H1 (cell line): ENCODE measurements at regions not wholly inside any gene's neighbourhood (a gene's known extent, or its start where the extent isn't known, plus 50 kb on each side); places are given as distances from the start of the nearest gene placed in this dataset.
"Not testable (repeated sequence)": the region's sequence is repeated elsewhere in the genome, so short reads cannot be mapped to it uniquely, and the experiment has no call there.

Experiments used
- CTCF ChIA-PET: fragments of 300-600 bp; sonication (Branson Sonifier 250); formaldehyde crosslinking; loops from one replicate; lab custom pipeline; 2021; ENCODE audit not compliant: partially characterized antibody; lab: Charles Lee
- POLR2A ChIA-PET: fragments of 300-600 bp; sonication (Branson Sonifier 250); formaldehyde crosslinking; loops from one replicate; lab custom pipeline; 2021; ENCODE audit warnings: inconsistent platforms; ENCODE audit not compliant: partially characterized antibody; lab: Charles Lee
- DNase-seq, 2 experiments: peaks; one replicate each; pipeline versions ENCODE4 v3.0.0 to v3.0.0-alpha.2; 2010 to 2022; ENCODE audit warnings: low spot score in 2 of 2, low read depth in 1 of 2, mixed read lengths in 1 of 2
- FAIRE-seq: peaks from 2 replicates; lab custom pipeline; 2011; peaks lifted over from hg19 to GRCh38; lab: Jason Lieb, UNC
- H2AFZ ChIP-seq: 2 replicates; pipeline ENCODE4 v1.8.1; 2012; ENCODE audit warnings: low read length, inconsistent platforms
- H2AK5ac ChIP-seq: 2 replicates; pipeline ENCODE4 v1.6.1; 2013; ENCODE audit warnings: low read depth, low read length
- H2BK120ac ChIP-seq: replicated peaks from 2 replicates; pipeline ENCODE3; 2013; ENCODE audit warnings: low read depth, low read length, inconsistent platforms
- H2BK12ac ChIP-seq: 2 replicates; pipeline ENCODE4 v1.6.1; 2013; ENCODE audit warnings: low read depth, low read length
- H2BK15ac ChIP-seq: 2 replicates; pipeline ENCODE4 v1.6.1; 2013; ENCODE audit warnings: low read length
- H2BK20ac ChIP-seq: 2 replicates; pipeline ENCODE4 v1.6.1; 2013; ENCODE audit warnings: low read length
- H2BK5ac ChIP-seq: 2 replicates; pipeline ENCODE4 v1.6.1; 2013; ENCODE audit warnings: low read depth, low read length
- H3K14ac ChIP-seq: 2 replicates; pipeline ENCODE4 v1.6.1; 2013; ENCODE audit warnings: inconsistent platforms; ENCODE audit not compliant: insufficient read length
- H3K18ac ChIP-seq: 2 replicates; pipeline ENCODE4 v1.6.1; 2013; ENCODE audit warnings: low read length; ENCODE audit errors: extremely low read depth
- H3K23ac ChIP-seq: 2 replicates; pipeline ENCODE4 v1.6.1; 2013; ENCODE audit warnings: inconsistent platforms; ENCODE audit not compliant: insufficient read length
- H3K23me2 ChIP-seq: 2 replicates; pipeline ENCODE4 v1.6.1; 2013; ENCODE audit warnings: low read depth, low read length
- H3K27ac ChIP-seq: 2 replicates; pipeline ENCODE4 v1.6.1; 2011; ENCODE audit warnings: low read depth, low read length, inconsistent platforms
- H3K27me3 ChIP-seq, 4 experiments: replicated peaks in 1 of 4; 1 replicate in 1 of 4; 2 replicates in 3 of 4; pipeline versions ENCODE4 v1.6.1 to v1.8.1; 2011 to 2013; ENCODE audit warnings: low read length in 3 of 4, mild to moderate bottlenecking in 3 of 4, inconsistent platforms in 2 of 4, mixed read lengths in 2 of 4, moderate library complexity in 1 of 4; ENCODE audit not compliant: control insufficient read depth in 3 of 4, insufficient read depth in 3 of 4; ENCODE audit errors: extremely low read depth in 1 of 4
- H3K36me3 ChIP-seq, 4 experiments: 2 replicates each; pipeline versions ENCODE4 v1.6.1 to v1.8.1; 2011 to 2013; ENCODE audit warnings: mild to moderate bottlenecking in 4 of 4, low read length in 3 of 4, moderate library complexity in 2 of 4, control low read depth in 1 of 4, inconsistent platforms in 1 of 4; ENCODE audit not compliant: insufficient read depth in 4 of 4, control insufficient read depth in 2 of 4
- H3K4ac ChIP-seq: replicated peaks from 2 replicates; pipeline ENCODE3; 2013; ENCODE audit warnings: low read length, low read depth, mixed read lengths, inconsistent platforms; ENCODE audit not compliant: insufficient read length
- H3K4me1 ChIP-seq, 4 experiments: replicated peaks in 1 of 4; 1 replicate in 1 of 4; 2 replicates in 3 of 4; pipeline versions ENCODE4 v1.6.1 to v1.8.1; 2011 to 2013; ENCODE audit warnings: low read length in 3 of 4, inconsistent platforms in 2 of 4, mixed read lengths in 1 of 4; ENCODE audit not compliant: insufficient read depth in 4 of 4, control insufficient read depth in 3 of 4
- H3K4me2 ChIP-seq, 2 experiments: 2 replicates each; pipeline versions ENCODE4 v1.6.1 to v1.8.1; 2011 to 2013; ENCODE audit warnings: low read depth in 2 of 2, low read length in 2 of 2, control low read depth in 1 of 2, inconsistent platforms in 1 of 2, mild to moderate bottlenecking in 1 of 2; ENCODE audit not compliant: insufficient read depth in 1 of 2
- H3K4me3 ChIP-seq, 4 experiments: fragments of 200-600, 300-600 bp in 1 of 4; sonication (generic), shearing (Covaris generic), sonication (Bioruptor Twin) in 1 of 4; 2 replicates each; pipeline versions ENCODE4 v1.5.1 to v1.8.1; 2011 to 2016; ENCODE audit warnings: low read length in 4 of 4, low read depth in 3 of 4, control low read depth in 2 of 4, inconsistent platforms in 2 of 4, mild to moderate bottlenecking in 2 of 4, mixed read lengths in 1 of 4, moderate library complexity in 1 of 4; ENCODE audit not compliant: insufficient read depth in 2 of 4; ENCODE audit errors: extremely low read depth in 1 of 4
- H3K56ac ChIP-seq: replicated peaks from 2 replicates; pipeline ENCODE3; 2013; ENCODE audit warnings: low read depth, mild to moderate bottlenecking, mixed read lengths, low read length, inconsistent platforms; ENCODE audit not compliant: insufficient read length
- H3K79me1 ChIP-seq: 2 replicates; pipeline ENCODE4 v1.6.1; 2013; ENCODE audit warnings: low read depth, low read length, control low read depth
- H3K79me2 ChIP-seq, 2 experiments: 2 replicates each; pipeline versions ENCODE4 v1.6.1 to v1.8.1; 2012 to 2013; ENCODE audit warnings: low read length in 2 of 2, mild to moderate bottlenecking in 2 of 2, inconsistent platforms in 1 of 2; ENCODE audit not compliant: insufficient read depth in 2 of 2, control insufficient read depth in 1 of 2
- H3K9ac ChIP-seq, 4 experiments: replicated peaks in 1 of 4; 1 replicate in 1 of 4; 2 replicates in 3 of 4; pipeline versions ENCODE4 v1.6.1 to v1.8.1; 2011 to 2013; ENCODE audit warnings: low read depth in 3 of 4, low read length in 3 of 4, control low read depth in 2 of 4, mild to moderate bottlenecking in 2 of 4, moderate library complexity in 2 of 4, inconsistent platforms in 1 of 4; ENCODE audit errors: extremely low read depth in 1 of 4
- H3K9me3 ChIP-seq, 2 experiments: 2 replicates each; pipeline versions ENCODE4 v1.6.1 to v1.8.1; 2012 to 2013; ENCODE audit warnings: mild to moderate bottlenecking in 2 of 2, moderate library complexity in 2 of 2, control low read depth in 1 of 2, inconsistent platforms in 1 of 2, low read depth in 1 of 2, low read length in 1 of 2, mixed read lengths in 1 of 2; ENCODE audit not compliant: insufficient read depth in 2 of 2
- H4K20me1 ChIP-seq, 2 experiments: replicated peaks in 1 of 2; 2 replicates each; pipeline versions ENCODE3 to v1.8.1; 2011 to 2013; ENCODE audit warnings: inconsistent platforms in 2 of 2, low read length in 2 of 2, mild to moderate bottlenecking in 1 of 2; ENCODE audit not compliant: insufficient read depth in 2 of 2, control insufficient read depth in 1 of 2
- H4K5ac ChIP-seq: 2 replicates; pipeline ENCODE4 v1.6.1; 2013; ENCODE audit warnings: low read length, low read depth, mixed read lengths, inconsistent platforms; ENCODE audit not compliant: insufficient read length
- H4K8ac ChIP-seq: 2 replicates; pipeline ENCODE4 v1.8.0; 2013; ENCODE audit warnings: mild to moderate bottlenecking, moderate library complexity, low read length, inconsistent platforms; ENCODE audit not compliant: insufficient read depth; ENCODE audit errors: extremely low read depth
- H4K91ac ChIP-seq: replicated peaks from 2 replicates; pipeline ENCODE3; 2013; ENCODE audit warnings: low read length, mixed read lengths, inconsistent platforms; ENCODE audit not compliant: insufficient read length
- WGBS, 2 experiments: shearing (Covaris generic) in 1 of 2; methylation state at CpG; one replicate each; pipeline versions ENCODE4 v1.1.6 to v1.1.7; 2013 to 2015; ENCODE audit warnings: low lambda C conversion rate in 2 of 2, mixed read lengths in 2 of 2, inconsistent platforms in 1 of 2, low coverage in 1 of 2, missing lambda C conversion rate in 1 of 2; ENCODE audit not compliant: insufficient replicate concordance in 2 of 2, insufficient coverage in 1 of 2, insufficient read length in 1 of 2; ENCODE audit errors: extremely low coverage in 1 of 2, missing lambda C conversion rate in 1 of 2; 5-methylcytosine and 5-hydroxymethylcytosine counted together

DNA sequence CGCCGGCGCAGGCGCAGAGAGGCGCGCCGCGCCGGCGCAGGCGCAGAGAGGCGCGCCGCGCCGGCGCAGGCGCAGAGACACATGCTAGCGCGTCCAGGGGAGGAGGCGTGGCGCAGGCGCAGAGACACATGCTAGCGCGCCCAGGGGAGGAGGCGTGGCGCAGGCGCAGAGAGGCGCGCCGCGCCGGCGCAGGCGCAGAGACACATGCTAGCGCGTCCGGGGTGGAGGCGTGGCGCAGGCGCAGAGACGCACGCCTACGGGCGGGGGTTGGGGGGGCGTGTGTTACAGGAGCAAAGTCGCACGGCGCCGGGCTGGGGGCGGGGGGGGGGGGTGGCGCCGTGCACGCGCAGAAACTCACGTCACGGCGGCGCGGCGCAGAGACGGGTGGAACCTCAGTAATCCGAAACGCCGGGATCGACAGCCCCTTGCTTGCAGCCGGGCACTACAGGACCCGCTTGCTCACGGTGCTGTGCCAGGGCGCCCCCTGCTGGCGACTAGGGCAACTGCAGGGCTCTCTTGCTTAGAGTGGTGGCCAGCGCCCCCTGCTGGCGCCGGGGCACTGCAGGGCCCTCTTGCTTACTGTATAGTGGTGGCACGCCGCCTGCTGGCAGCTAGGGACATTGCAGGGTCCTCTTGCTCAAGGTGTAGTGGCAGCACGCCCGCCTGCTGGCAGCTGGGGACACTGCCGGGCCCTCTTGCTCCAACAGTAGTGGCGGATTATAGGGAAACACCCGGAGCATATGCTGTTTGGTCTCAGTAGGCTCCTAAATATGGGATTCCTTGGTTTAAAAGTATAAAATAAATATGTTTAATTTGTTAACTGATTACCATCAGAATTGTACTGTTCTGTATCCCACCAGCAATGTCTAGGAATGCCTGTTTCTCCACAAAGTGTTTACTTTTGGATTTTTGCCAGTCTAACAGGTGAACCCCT, 55.4 kb upstream of the IQSEC3 start:
- H3K18ac ChIP-seq, H4K91ac ChIP-seq, H2BK5ac ChIP-seq, H3K56ac ChIP-seq, H4K8ac ChIP-seq, H3K23me2 ChIP-seq, H3K23ac ChIP-seq, CTCF ChIA-PET, H3K27me3 ChIP-seq, H3K4me3 ChIP-seq, H3K36me3 ChIP-seq, H3K14ac ChIP-seq, H2BK15ac ChIP-seq, H2BK12ac ChIP-seq, FAIRE-seq, POLR2A ChIA-PET, H3K4me2 ChIP-seq, H3K79me1 ChIP-seq, H4K20me1 ChIP-seq, H3K79me2 ChIP-seq, H3K27ac ChIP-seq, H3K9ac ChIP-seq, H2AK5ac ChIP-seq, H2BK20ac ChIP-seq, H3K4ac ChIP-seq, H3K4me1 ChIP-seq, H4K5ac ChIP-seq, H2BK120ac ChIP-seq, H2AFZ ChIP-seq: not testable (repeated sequence)
- 96% methylated on average over 28 of the region's 81 CpGs; no CpG with 5 or more reads in 1 of the 2 experiments for whole genome bisulfite sequencing, 2 experiments
- H3K9me3 ChIP-seq: peaks cover 17 to 22% of the 10 kb centered on the region in 2 experiments
- peak in 1 of 2 experiments; percentile 54 for DNase-seq

DNA sequence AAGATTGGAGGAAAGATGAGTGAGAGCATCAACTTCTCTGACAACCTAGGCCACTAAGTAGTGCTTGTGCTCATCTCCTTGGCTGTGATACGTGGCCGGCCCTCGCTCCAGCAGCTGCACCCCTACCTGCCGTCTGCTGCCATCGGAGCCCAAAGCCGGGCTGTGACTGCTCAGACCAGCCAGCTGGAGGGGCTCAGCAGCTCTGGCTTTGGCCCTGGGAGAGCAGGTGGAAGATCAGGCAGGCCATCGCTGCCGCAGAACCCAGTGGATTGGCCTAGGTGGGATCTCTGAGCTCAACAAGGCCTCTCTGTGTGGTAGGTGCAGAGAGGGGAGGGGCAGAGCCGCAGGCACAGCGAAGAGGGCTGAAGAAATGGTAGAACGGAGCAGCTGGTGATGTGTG, 54.3 kb upstream of the IQSEC3 start:
- H3K23ac ChIP-seq, H2BK12ac ChIP-seq, H3K14ac ChIP-seq, H3K4me3 ChIP-seq, H4K8ac ChIP-seq, H2BK120ac ChIP-seq, H3K23me2 ChIP-seq, H3K79me1 ChIP-seq, H3K9ac ChIP-seq, H2BK15ac ChIP-seq, DNase-seq, H3K4me2 ChIP-seq, H3K79me2 ChIP-seq, H4K91ac ChIP-seq, H2AFZ ChIP-seq, CTCF ChIA-PET, H3K27ac ChIP-seq, H2AK5ac ChIP-seq, H4K20me1 ChIP-seq, H2BK20ac ChIP-seq, H4K5ac ChIP-seq, H2BK5ac ChIP-seq, H3K27me3 ChIP-seq, H3K18ac ChIP-seq, H3K4ac ChIP-seq, H3K4me1 ChIP-seq, POLR2A ChIA-PET, H3K36me3 ChIP-seq, H3K56ac ChIP-seq, FAIRE-seq: not testable (repeated sequence)
- 88% methylated on average over 11 of the region's 11 CpGs; no CpG with 5 or more reads in 1 of the 2 experiments for WGBS, 2 experiments
- H3K9me3 ChIP-seq: peaks cover 17 to 22% of the 10 kb centered on the region in 2 experiments
